ENCODE measurements at regions not wholly inside any gene's neighbourhood (a gene's known extent, or its start where the extent isn't known, plus 50 kb on each side); places are given as distances from the start of the nearest gene placed in this dataset.

DNA sequence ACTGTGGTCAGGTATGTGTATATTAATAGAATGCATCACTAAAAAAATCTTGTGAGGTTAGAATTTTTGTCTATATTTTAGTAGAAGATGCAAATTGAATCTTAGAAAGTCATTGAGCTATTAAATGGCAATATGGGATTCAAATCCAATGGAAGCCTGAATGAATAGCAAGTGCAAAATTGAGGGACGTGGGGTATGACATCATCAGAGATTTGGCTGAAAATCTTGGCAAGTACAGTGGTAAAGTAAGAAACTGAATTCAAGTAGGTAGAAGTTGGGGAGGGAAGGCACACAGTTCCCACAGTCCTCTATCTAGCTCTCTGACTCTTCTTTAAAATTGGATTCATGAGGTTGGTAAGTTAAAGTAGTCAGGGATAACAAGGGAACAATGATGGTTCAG, 97.4 kb upstream of the SSTR1 start:
- CTCF ChIA-PET: no interaction called here

DNA sequence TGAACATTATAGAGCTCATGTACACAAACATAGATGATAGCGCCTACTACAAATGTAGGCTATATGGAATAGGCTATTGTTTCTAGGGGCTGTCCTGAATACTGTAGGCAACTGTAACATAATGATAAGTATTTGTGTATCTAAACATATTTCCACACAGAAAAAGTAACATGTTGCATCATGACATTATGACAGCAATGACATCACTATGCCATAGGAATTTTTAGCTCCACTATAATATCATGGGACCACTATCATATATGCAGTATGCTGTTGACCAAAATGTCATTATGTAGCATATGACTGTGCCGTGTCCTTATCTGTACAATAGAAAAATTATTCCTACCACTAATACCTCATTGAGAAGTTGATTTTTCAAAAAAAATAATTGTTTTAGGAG, 96.7 kb upstream of the SSTR1 start:
- intact Hi-C loops (cut with micrococcal nuclease; ENCODE audit: unreplicated experiment): no loop called here
- no peaks in the 10 kb centered on the region for H3K9me3 ChIP-seq (ENCODE audit: low read depth, low read length, poor library complexity, severe bottlenecking)
- CTCF ChIA-PET: no interaction called here

More for the DNA sequence above, 97.4 kb upstream of the SSTR1 start:
- TF ChIP-seq EZH2 (IDR thresholded peaks at IDR 0.05; ENCODE audit: borderline replicate concordance, low read depth, low read length, poor library complexity, severe bottlenecking): no peak
- TF ChIP-seq, protein P1, sequence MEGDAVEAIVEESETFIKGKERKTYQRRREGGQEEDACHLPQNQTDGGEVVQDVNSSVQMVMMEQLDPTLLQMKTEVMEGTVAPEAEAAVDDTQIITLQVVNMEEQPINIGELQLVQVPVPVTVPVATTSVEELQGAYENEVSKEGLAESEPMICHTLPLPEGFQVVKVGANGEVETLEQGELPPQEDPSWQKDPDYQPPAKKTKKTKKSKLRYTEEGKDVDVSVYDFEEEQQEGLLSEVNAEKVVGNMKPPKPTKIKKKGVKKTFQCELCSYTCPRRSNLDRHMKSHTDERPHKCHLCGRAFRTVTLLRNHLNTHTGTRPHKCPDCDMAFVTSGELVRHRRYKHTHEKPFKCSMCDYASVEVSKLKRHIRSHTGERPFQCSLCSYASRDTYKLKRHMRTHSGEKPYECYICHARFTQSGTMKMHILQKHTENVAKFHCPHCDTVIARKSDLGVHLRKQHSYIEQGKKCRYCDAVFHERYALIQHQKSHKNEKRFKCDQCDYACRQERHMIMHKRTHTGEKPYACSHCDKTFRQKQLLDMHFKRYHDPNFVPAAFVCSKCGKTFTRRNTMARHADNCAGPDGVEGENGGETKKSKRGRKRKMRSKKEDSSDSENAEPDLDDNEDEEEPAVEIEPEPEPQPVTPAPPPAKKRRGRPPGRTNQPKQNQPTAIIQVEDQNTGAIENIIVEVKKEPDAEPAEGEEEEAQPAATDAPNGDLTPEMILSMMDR (conservative IDR thresholded peaks at IDR 0.05; ENCODE audit: low read depth, low read length): no peak
- no peaks in the 10 kb centered on the region for H3K4me1 ChIP-seq (ENCODE audit: insufficient read depth, low read length, poor library complexity, severe bottlenecking)
- POLR2A ChIA-PET (ENCODE audit: low non-redundant PET): no interaction called here
- no peak overlapping the region for H3K27ac ChIP-seq (ENCODE audit: low read depth, low read length, poor library complexity, severe bottlenecking)
- no peak for DNase-seq (ENCODE audit: low spot score)
- intact Hi-C loops (cut with micrococcal nuclease; ENCODE audit: unreplicated experiment): no loop called here
- no peak overlapping the region for H3K4me3 ChIP-seq (ENCODE audit: low read depth, low read length, poor library complexity, severe bottlenecking)
- no peaks in the 10 kb centered on the region for H3K9me3 ChIP-seq (ENCODE audit: low read depth, low read length, poor library complexity, severe bottlenecking)
- no TSS peak for BruUV-seq (replicated peaks)
- H3K27me3 ChIP-seq (replicated peaks; ENCODE audit: insufficient read depth, low read depth, low read length, poor library complexity): no peaks in the 10 kb centered on the region
- no peaks in the 10 kb centered on the region for H3K36me3 ChIP-seq (ENCODE audit: insufficient read depth, low read length, poor library complexity, severe bottlenecking)

GRCh38 chr14:38113546-38113945, 94.2 kb upstream of the SSTR1 start:
- no peaks in the 10 kb centered on the region for H3K4me1 ChIP-seq (ENCODE audit: insufficient read depth, low read length, poor library complexity, severe bottlenecking)
- POLR2A ChIA-PET (ENCODE audit: low non-redundant PET): no interaction called here
- H3K36me3 ChIP-seq (ENCODE audit: insufficient read depth, low read length, poor library complexity, severe bottlenecking): no peaks in the 10 kb centered on the region
- no peaks in the 10 kb centered on the region for H3K27me3 ChIP-seq (replicated peaks; ENCODE audit: insufficient read depth, low read depth, low read length, poor library complexity)
- no peak overlapping the region for H3K4me3 ChIP-seq (ENCODE audit: low read depth, low read length, poor library complexity, severe bottlenecking)
- BruUV-seq (replicated peaks): no TSS peak
- no peak overlapping the region for H3K27ac ChIP-seq (ENCODE audit: low read depth, low read length, poor library complexity, severe bottlenecking)
- intact Hi-C loops (cut with micrococcal nuclease; ENCODE audit: unreplicated experiment): no loop called here
- DNase-seq (ENCODE audit: low spot score): no peak
- H3K9me3 ChIP-seq (ENCODE audit: low read depth, low read length, poor library complexity, severe bottlenecking): no peaks in the 10 kb centered on the region
- CTCF ChIA-PET: no interaction called here
- no peak for TF ChIP-seq EZH2 (IDR thresholded peaks at IDR 0.05; ENCODE audit: borderline replicate concordance, low read depth, low read length, poor library complexity, severe bottlenecking)
- TF ChIP-seq, protein P1 (conservative IDR thresholded peaks at IDR 0.05; ENCODE audit: low read depth, low read length): no peak

More for the DNA sequence above, 96.7 kb upstream of the SSTR1 start:
- POLR2A ChIA-PET (ENCODE audit: low non-redundant PET): no interaction called here
- no TSS peak for BruUV-seq (replicated peaks)
- Histone ChIP-seq H3K4me1 (ENCODE audit: insufficient read depth, low read length, poor library complexity, severe bottlenecking) (no peaks in the 10 kb centered on the region), H3K36me3 (ENCODE audit: insufficient read depth, low read length, poor library complexity, severe bottlenecking) (no peaks in the 10 kb centered on the region), H3K27me3 (replicated peaks; ENCODE audit: insufficient read depth, low read depth, low read length, poor library complexity) (no peaks in the 10 kb centered on the region), H3K27ac (ENCODE audit: low read depth, low read length, poor library complexity, severe bottlenecking) (no peak overlapping the region), H3K4me3 (ENCODE audit: low read depth, low read length, poor library complexity, severe bottlenecking) (no peak overlapping the region)
- TF ChIP-seq, protein P1 (conservative IDR thresholded peaks at IDR 0.05; ENCODE audit: low read depth, low read length): no peak
- TF ChIP-seq EZH2 (IDR thresholded peaks at IDR 0.05; ENCODE audit: borderline replicate concordance, low read depth, low read length, poor library complexity, severe bottlenecking): no peak
- DNase-seq (ENCODE audit: low spot score): no peak
